ENCODE measurements at regions not wholly inside any gene's neighbourhood (a gene's known extent, or its start where the extent isn't known, plus 50 kb on each side); places are given as distances from the start of the nearest gene placed in this dataset.

DNA sequence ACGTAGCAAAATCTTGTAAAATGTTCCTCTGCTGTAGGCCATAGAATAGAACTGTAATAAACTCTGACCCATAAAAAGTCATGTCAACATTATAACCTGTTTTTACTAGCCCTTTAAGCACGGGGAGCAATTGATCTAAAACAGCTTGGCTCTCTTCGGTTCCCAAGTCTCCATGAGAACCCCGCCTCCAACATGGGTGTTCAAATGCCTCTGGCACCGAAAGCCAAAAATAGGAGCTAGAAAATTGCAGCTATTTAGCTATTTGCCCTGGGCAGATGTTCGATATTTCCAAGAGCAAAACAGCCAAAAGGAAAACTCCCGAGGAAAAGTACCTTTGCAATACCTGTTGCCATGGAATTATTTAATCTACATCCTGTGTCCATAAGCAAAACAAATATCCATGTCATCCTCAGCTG is 563.1 kb downstream of the EFNB2 start:
- Histone ChIP-seq H3K27ac (no peak overlapping the region), H3K4me1 (ENCODE audit: low read depth) (no peaks in the 10 kb centered on the region), H3K4me3 (no peak overlapping the region), H3K27me3 (no peaks in the 10 kb centered on the region), H3K9me3 (ENCODE audit: low read depth) (no peaks in the 10 kb centered on the region), H3K36me3 (no peaks in the 10 kb centered on the region)
- TF ChIP-seq, protein P1, sequence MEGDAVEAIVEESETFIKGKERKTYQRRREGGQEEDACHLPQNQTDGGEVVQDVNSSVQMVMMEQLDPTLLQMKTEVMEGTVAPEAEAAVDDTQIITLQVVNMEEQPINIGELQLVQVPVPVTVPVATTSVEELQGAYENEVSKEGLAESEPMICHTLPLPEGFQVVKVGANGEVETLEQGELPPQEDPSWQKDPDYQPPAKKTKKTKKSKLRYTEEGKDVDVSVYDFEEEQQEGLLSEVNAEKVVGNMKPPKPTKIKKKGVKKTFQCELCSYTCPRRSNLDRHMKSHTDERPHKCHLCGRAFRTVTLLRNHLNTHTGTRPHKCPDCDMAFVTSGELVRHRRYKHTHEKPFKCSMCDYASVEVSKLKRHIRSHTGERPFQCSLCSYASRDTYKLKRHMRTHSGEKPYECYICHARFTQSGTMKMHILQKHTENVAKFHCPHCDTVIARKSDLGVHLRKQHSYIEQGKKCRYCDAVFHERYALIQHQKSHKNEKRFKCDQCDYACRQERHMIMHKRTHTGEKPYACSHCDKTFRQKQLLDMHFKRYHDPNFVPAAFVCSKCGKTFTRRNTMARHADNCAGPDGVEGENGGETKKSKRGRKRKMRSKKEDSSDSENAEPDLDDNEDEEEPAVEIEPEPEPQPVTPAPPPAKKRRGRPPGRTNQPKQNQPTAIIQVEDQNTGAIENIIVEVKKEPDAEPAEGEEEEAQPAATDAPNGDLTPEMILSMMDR (IDR thresholded peaks at IDR 0.05; ENCODE audit: low read depth, low read length): no peak
- DNase-seq (ENCODE audit: low read depth in 1 of 2, low spot score in 1 of 2): no peak

DNA sequence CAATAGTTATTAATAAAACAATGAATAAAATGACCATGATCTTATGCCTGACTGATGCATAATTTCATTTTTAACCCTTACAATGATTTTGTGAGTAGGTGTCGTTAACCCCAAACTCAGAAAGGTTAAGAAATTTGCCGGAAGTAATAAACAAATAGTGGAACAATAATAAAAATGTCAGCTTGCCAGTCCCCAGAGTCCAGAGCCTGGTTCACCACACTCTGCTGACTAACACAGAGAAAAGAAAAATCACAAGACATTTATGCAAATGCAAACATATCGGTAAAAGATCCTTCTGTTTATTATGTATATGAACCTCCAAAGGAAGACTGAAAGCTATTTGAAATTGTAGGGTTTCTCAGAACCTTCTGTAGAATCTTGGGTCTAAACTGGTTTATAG is 563.7 kb downstream of the EFNB2 start:
- DNase-seq (ENCODE audit: low read depth in 1 of 2, low spot score in 1 of 2): no peak
- Histone ChIP-seq H3K4me1 (ENCODE audit: low read depth) (no peaks in the 10 kb centered on the region), H3K9me3 (ENCODE audit: low read depth) (no peaks in the 10 kb centered on the region), H3K4me3 (no peak overlapping the region), H3K27me3 (no peaks in the 10 kb centered on the region), H3K27ac (no peak overlapping the region), H3K36me3 (no peaks in the 10 kb centered on the region)
- TF ChIP-seq, protein P1 (IDR thresholded peaks at IDR 0.05; ENCODE audit: low read depth, low read length): no peak

DNA sequence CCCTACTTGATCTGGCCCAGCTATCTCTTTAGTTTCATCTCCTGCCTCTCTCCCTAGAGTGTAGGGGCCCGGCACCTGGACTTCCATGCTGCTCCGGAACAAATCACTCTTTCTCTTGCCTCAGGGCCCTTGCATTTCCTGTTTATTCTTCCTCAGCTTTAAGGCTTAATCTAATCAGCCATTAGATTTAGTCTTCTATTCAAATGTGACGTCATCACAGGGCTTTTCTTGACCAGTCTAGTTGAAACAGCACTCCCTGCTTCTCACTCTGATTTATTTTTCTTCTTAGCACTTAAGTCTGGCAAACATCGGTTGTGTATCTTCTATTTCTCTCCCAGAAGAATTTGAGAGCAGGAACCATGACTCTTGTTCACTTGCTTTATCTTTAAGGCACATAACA is 564.1 kb downstream of the EFNB2 start:
- DNase-seq (ENCODE audit: low read depth in 1 of 2, low spot score in 1 of 2): no peak
- H3K4me3 ChIP-seq: no peak overlapping the region
- H3K4me1 ChIP-seq (ENCODE audit: low read depth): no peaks in the 10 kb centered on the region
- H3K36me3 ChIP-seq: no peaks in the 10 kb centered on the region
- no peaks in the 10 kb centered on the region for H3K9me3 ChIP-seq (ENCODE audit: low read depth)
- H3K27ac ChIP-seq: no peak overlapping the region
- H3K27me3 ChIP-seq: no peaks in the 10 kb centered on the region
- TF ChIP-seq, protein P1 (IDR thresholded peaks at IDR 0.05; ENCODE audit: low read depth, low read length): no peak

DNA sequence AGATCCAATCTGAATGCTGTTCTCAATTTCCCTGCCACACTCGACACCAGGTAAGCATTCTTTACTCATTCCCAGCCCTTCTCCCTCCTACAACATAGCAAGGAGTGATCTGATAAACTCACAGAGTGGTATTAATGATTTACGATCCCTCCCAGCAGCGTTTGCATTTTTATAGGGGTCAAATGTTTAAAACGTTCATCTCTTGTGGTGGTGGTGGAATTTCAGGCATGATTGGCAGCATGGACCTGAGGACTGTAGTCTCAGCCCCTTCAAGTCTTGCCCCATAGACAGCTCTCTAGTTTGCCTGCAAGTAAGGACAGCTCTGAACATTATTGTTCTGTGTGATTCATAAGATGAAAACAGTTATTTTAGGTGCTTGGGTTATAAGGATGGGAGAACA is 565.7 kb downstream of the EFNB2 start:
- no peaks in the 10 kb centered on the region for H3K27me3 ChIP-seq
- H3K4me3 ChIP-seq: no peak overlapping the region
- DNase-seq (ENCODE audit: low read depth in 1 of 2, low spot score in 1 of 2): no peak
- TF ChIP-seq, protein P1 (IDR thresholded peaks at IDR 0.05; ENCODE audit: low read depth, low read length): no peak
- no peaks in the 10 kb centered on the region for H3K4me1 ChIP-seq (ENCODE audit: low read depth)
- H3K27ac ChIP-seq: no peak overlapping the region
- no peaks in the 10 kb centered on the region for H3K36me3 ChIP-seq
- H3K9me3 ChIP-seq (ENCODE audit: low read depth): no peaks in the 10 kb centered on the region

DNA sequence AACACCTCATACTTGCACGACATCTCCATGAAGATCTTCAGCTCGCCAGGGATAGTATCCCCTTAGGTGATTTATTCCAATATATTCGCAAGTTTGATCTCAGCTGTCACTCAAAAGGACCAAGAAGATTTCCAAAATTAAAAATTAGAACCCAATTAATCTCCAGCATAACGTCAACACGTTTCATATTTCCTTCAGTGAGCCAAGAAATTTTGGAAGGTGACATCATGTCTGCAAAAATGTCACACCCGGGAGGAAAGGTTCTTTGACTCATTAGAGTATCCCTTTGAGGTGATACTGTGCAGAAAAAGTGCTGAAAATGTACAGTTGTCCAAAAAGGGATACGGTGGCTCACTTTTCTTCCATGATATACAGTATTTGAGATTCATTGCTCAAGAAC is 569.6 kb downstream of the EFNB2 start:
- Histone ChIP-seq H3K27me3 (no peaks in the 10 kb centered on the region), H3K4me3 (no peak overlapping the region), H3K4me1 (ENCODE audit: low read depth) (no peaks in the 10 kb centered on the region), H3K9me3 (ENCODE audit: low read depth) (no peaks in the 10 kb centered on the region), H3K27ac (no peak overlapping the region), H3K36me3 (no peaks in the 10 kb centered on the region)
- TF ChIP-seq, protein P1 (IDR thresholded peaks at IDR 0.05; ENCODE audit: low read depth, low read length): no peak
- no peak for DNase-seq (ENCODE audit: low read depth in 1 of 2, low spot score in 1 of 2)

DNA sequence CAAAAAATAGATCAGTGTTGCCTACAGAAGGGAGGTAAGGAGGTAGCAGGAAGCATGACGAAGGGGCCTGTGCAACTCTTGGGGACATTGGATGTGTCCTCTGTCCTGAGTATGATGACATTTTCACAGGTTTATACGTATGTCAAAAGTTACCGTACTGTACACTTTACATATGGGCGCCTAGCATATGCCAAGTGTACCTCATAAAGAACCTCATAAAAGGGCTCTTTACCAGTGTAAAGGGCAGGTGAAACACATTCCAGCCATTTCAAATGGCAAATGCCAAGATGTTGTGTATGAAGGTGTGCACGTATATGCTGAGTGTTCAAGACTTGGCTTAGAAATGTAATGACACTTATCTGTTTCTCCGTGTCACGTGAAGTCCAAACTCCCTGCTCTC is 573.4 kb downstream of the EFNB2 start:
- TF ChIP-seq, protein P1 (IDR thresholded peaks at IDR 0.05; ENCODE audit: low read depth, low read length): no peak
- Histone ChIP-seq H3K27ac (no peak overlapping the region), H3K4me3 (no peak overlapping the region), H3K36me3 (no peaks in the 10 kb centered on the region), H3K27me3 (no peaks in the 10 kb centered on the region), H3K4me1 (ENCODE audit: low read depth) (no peaks in the 10 kb centered on the region), H3K9me3 (ENCODE audit: low read depth) (no peaks in the 10 kb centered on the region)
- DNase-seq (ENCODE audit: low read depth in 1 of 2, low spot score in 1 of 2): no peak

Measured in cardiac muscle cell (in vitro differentiated cells and primary cell).